Neuronal stem cell (in vitro differentiated cells): ENCODE measurements at regions not wholly inside any gene's neighbourhood (a gene's known extent, or its start where the extent isn't known, plus 50 kb on each side); places are given as distances from the start of the nearest gene placed in this dataset.

Experiments
- DNase-seq: peaks from one replicate; pipeline ENCODE4 v3.0.0-alpha.2; 2013; ENCODE audit warnings: low spot score
- H2AFZ ChIP-seq: one replicate; pipeline ENCODE4 v1.6.1; 2013; ENCODE audit warnings: mild to moderate bottlenecking, low read length, inconsistent platforms
- H2AK5ac ChIP-seq: 2 replicates; pipeline ENCODE4 v1.6.1; 2013; ENCODE audit warnings: low read depth, mild to moderate bottlenecking, inconsistent platforms, low read length, moderate library complexity, mixed read lengths
- H2BK120ac ChIP-seq: 2 replicates; pipeline ENCODE4 v1.6.1; 2013; ENCODE audit warnings: low read depth, mild to moderate bottlenecking, inconsistent platforms, low read length, moderate library complexity, mixed read lengths
- H2BK12ac ChIP-seq: one replicate; pipeline ENCODE4 v1.6.1; 2013; ENCODE audit warnings: low read length, inconsistent platforms
- H2BK15ac ChIP-seq: 2 replicates; pipeline ENCODE4 v1.6.1; 2013; ENCODE audit warnings: mild to moderate bottlenecking, low read length, inconsistent platforms, mixed read lengths
- H2BK5ac ChIP-seq: one replicate; pipeline ENCODE4 v1.6.1; 2013; ENCODE audit warnings: inconsistent platforms, mild to moderate bottlenecking, low read length, moderate library complexity
- H3K14ac ChIP-seq: one replicate; pipeline ENCODE4 v1.6.1; 2013; ENCODE audit warnings: low read length, inconsistent platforms
- H3K18ac ChIP-seq: 2 replicates; pipeline ENCODE4 v1.6.1; 2013; ENCODE audit warnings: low read length, inconsistent platforms
- H3K23ac ChIP-seq: 2 replicates; pipeline ENCODE4 v1.6.1; 2013; ENCODE audit warnings: low read depth, mild to moderate bottlenecking, mixed read lengths, low read length, inconsistent platforms; ENCODE audit not compliant: poor library complexity
- H3K27ac ChIP-seq: replicated peaks from 3 replicates; pipeline ENCODE4 v1.5.1; 2013; ENCODE audit warnings: low read length, inconsistent platforms
- H3K27me3 ChIP-seq, 3 experiments: 2 replicates each; pipeline ENCODE4 v1.6.1; 2013; ENCODE audit warnings: low read length in 3 of 3, mild to moderate bottlenecking in 2 of 3, inconsistent platforms in 1 of 3, low read depth in 1 of 3, mixed read lengths in 1 of 3, moderate library complexity in 1 of 3; ENCODE audit not compliant: control insufficient read depth in 3 of 3, insufficient read depth in 3 of 3
- H3K36me3 ChIP-seq, 2 donors: replicated peaks in 1 of 2; 2 replicates each; pipeline ENCODE4 v1.6.1; 2013; ENCODE audit warnings: low read length in 2 of 2; ENCODE audit not compliant: control insufficient read depth in 2 of 2, insufficient read depth in 2 of 2
- H3K4ac ChIP-seq: 2 replicates; pipeline ENCODE4 v1.6.1; 2013; ENCODE audit warnings: inconsistent platforms, mild to moderate bottlenecking, low read length, moderate library complexity
- H3K4me1 ChIP-seq, 2 donors: 1 replicate in 1 of 2; 2 replicates in 1 of 2; pipeline ENCODE4 v1.6.1; 2013; ENCODE audit warnings: low read length in 2 of 2, low read depth in 1 of 2; ENCODE audit not compliant: control insufficient read depth in 2 of 2, insufficient read depth in 1 of 2
- H3K4me2 ChIP-seq: one replicate; pipeline ENCODE4 v1.6.1; 2013; ENCODE audit warnings: mild to moderate bottlenecking, low read length, inconsistent platforms; ENCODE audit not compliant: insufficient read depth, poor library complexity, severe bottlenecking
- H3K4me3 ChIP-seq, 2 donors: 2 replicates each; pipeline ENCODE4 v1.5.1; 2013; ENCODE audit warnings: low read length in 2 of 2, mild to moderate bottlenecking in 2 of 2, inconsistent platforms in 1 of 2, moderate library complexity in 1 of 2
- H3K79me1 ChIP-seq: one replicate; pipeline ENCODE4 v1.6.1; 2013; ENCODE audit warnings: low read depth, mild to moderate bottlenecking, inconsistent platforms, low read length, moderate library complexity
- H3K9ac ChIP-seq: one replicate; pipeline ENCODE4 v1.6.1; 2013; ENCODE audit warnings: mild to moderate bottlenecking, low read depth, low read length, inconsistent platforms; ENCODE audit not compliant: poor library complexity
- H3K9me3 ChIP-seq, 2 donors: replicated peaks in 1 of 2; 2 replicates each; pipeline versions ENCODE3 to v1.6.1; 2013; ENCODE audit warnings: low read length in 2 of 2, mild to moderate bottlenecking in 2 of 2, inconsistent platforms in 1 of 2, low read depth in 1 of 2, mixed read lengths in 1 of 2, moderate library complexity in 1 of 2; ENCODE audit not compliant: control insufficient read depth in 2 of 2, insufficient read depth in 1 of 2
- H4K8ac ChIP-seq: one replicate; pipeline ENCODE4 v1.6.1; 2013; ENCODE audit warnings: low read depth, mild to moderate bottlenecking, inconsistent platforms, low read length, moderate library complexity
- H4K91ac ChIP-seq: one replicate; pipeline ENCODE4 v1.6.1; 2013; ENCODE audit warnings: low read length, low read depth, mild to moderate bottlenecking, inconsistent platforms; ENCODE audit not compliant: poor library complexity
- WGBS, 2 donors: extraction: QIAGEN DNeasy Blood & Tissue Kit; methylation state at CpG; one replicate each; pipeline ENCODE4 v1.1.7; 2013; ENCODE audit warnings: missing lambda C conversion rate in 2 of 2, mixed read lengths in 1 of 2; ENCODE audit not compliant: insufficient read length in 2 of 2, insufficient replicate concordance in 1 of 2; ENCODE audit errors: extremely low coverage in 2 of 2; 5-methylcytosine and 5-hydroxymethylcytosine counted together

- peaks cover 0 to 15% (median 0%) of the 10 kb centered on the region in 3 experiments for H3K27me3 ChIP-seq
- WGBS, 2 donors: no CpG with 5 or more reads among the region's 3 CpGs
- H2AK5ac ChIP-seq: no peak overlapping the region
- no peak overlapping the region for H3K4me2 ChIP-seq
- H3K27ac ChIP-seq: no peak overlapping the region
- H2BK12ac ChIP-seq: no peak overlapping the region
- no peak overlapping the region for H3K14ac ChIP-seq
- H3K4me3 ChIP-seq: no peak overlapping the region
- no peaks in the 10 kb centered on the region for H3K79me1 ChIP-seq
- no peak overlapping the region for H3K4ac ChIP-seq
- no peak overlapping the region for H3K23ac ChIP-seq
- H2AFZ ChIP-seq: no peak overlapping the region
- H4K91ac ChIP-seq: no peak overlapping the region
- no peaks in the 10 kb centered on the region for H3K9me3 ChIP-seq
- no peak for DNase-seq
- H2BK120ac ChIP-seq: no peak overlapping the region
- H3K4me1 ChIP-seq: peaks cover 0 to 4% of the 10 kb centered on the region in 2 donors
- H3K36me3 ChIP-seq: no peaks in the 10 kb centered on the region
- no peak overlapping the region for H2BK5ac ChIP-seq
- H3K18ac ChIP-seq: no peak overlapping the region
- H2BK15ac ChIP-seq: no peak overlapping the region
- no peak overlapping the region for H4K8ac ChIP-seq
- no peak overlapping the region for H3K9ac ChIP-seq
These were observed 393.8 kb downstream of the TNS3 start for GRCh38 chr7:47188136-47188535.

GRCh38 chr7:47186316-47186715, 395.6 kb downstream of the TNS3 start:
- Histone ChIP-seq H3K18ac (no peak overlapping the region), H2AK5ac (no peak overlapping the region), H3K4me1 (peaks cover 0 to 4% of the 10 kb centered on the region in 2 donors), H3K4me3 (no peak overlapping the region), H2BK120ac (no peak overlapping the region), H2BK12ac (no peak overlapping the region), H3K9me3 (no peaks in the 10 kb centered on the region), H3K27ac (no peak overlapping the region), H2AFZ (no peak overlapping the region), H3K14ac (no peak overlapping the region), H3K23ac (no peak overlapping the region), H3K9ac (no peak overlapping the region), H3K36me3 (no peaks in the 10 kb centered on the region), H3K79me1 (no peaks in the 10 kb centered on the region), H3K4ac (no peak overlapping the region), H2BK5ac (no peak overlapping the region), H4K8ac (peak overlapping the region; percentile 76), H2BK15ac (no peak overlapping the region), H3K27me3 (peaks cover 0 to 12% (median 0%) of the 10 kb centered on the region in 3 experiments), H4K91ac (no peak overlapping the region), H3K4me2 (no peak overlapping the region)
- WGBS, 2 donors: no CpG with 5 or more reads among the region's 5 CpGs
- DNase-seq: no peak

- H2BK12ac ChIP-seq: no peak overlapping the region
- no peaks in the 10 kb centered on the region for H3K36me3 ChIP-seq
- H4K8ac ChIP-seq: peak overlapping the region; percentile 76
- no peaks in the 10 kb centered on the region for H3K9me3 ChIP-seq
- H4K91ac ChIP-seq: no peak overlapping the region
- H3K4me2 ChIP-seq: no peak overlapping the region
- H3K27ac ChIP-seq: no peak overlapping the region
- H2BK15ac ChIP-seq: no peak overlapping the region
- H3K4me3 ChIP-seq: no peak overlapping the region
- no peak overlapping the region for H2BK5ac ChIP-seq
- DNase-seq: no peak
- no peak overlapping the region for H2AFZ ChIP-seq
- no peak overlapping the region for H3K14ac ChIP-seq
- H3K23ac ChIP-seq: no peak overlapping the region
- H3K9ac ChIP-seq: no peak overlapping the region
- H3K27me3 ChIP-seq: peaks cover 0 to 12% (median 0%) of the 10 kb centered on the region in 3 experiments
- no peak overlapping the region for H2BK120ac ChIP-seq
- peaks cover 0 to 4% of the 10 kb centered on the region in 2 donors for H3K4me1 ChIP-seq
- no CpG with 5 or more reads among the region's 7 CpGs for WGBS, 2 donors
- no peak overlapping the region for H3K4ac ChIP-seq
- no peak overlapping the region for H2AK5ac ChIP-seq
- no peaks in the 10 kb centered on the region for H3K79me1 ChIP-seq
- H3K18ac ChIP-seq: no peak overlapping the region
These were observed 396.1 kb downstream of the TNS3 start for GRCh38 chr7:47185839-47186238.

- no peaks in the 10 kb centered on the region for H3K36me3 ChIP-seq
- H4K8ac ChIP-seq: no peak overlapping the region
- no peak for DNase-seq
- H2BK12ac ChIP-seq: no peak overlapping the region
- H3K4me1 ChIP-seq: no peaks in the 10 kb centered on the region
- H2BK5ac ChIP-seq: no peak overlapping the region
- H3K9me3 ChIP-seq: no peaks in the 10 kb centered on the region
- H3K18ac ChIP-seq: no peak overlapping the region
- no CpG with 5 or more reads among the region's 3 CpGs for WGBS, 2 donors
- H2BK15ac ChIP-seq: no peak overlapping the region
- H3K27ac ChIP-seq: no peak overlapping the region
- H2BK120ac ChIP-seq: no peak overlapping the region
- no peak overlapping the region for H3K4me3 ChIP-seq
- H3K14ac ChIP-seq: no peak overlapping the region
- peaks cover 0 to 10% (median 0%) of the 10 kb centered on the region in 3 experiments for H3K27me3 ChIP-seq
- no peak overlapping the region for H2AK5ac ChIP-seq
- H3K4ac ChIP-seq: no peak overlapping the region
- H3K9ac ChIP-seq: no peak overlapping the region
- no peak overlapping the region for H4K91ac ChIP-seq
- H3K4me2 ChIP-seq: no peak overlapping the region
- no peak overlapping the region for H3K23ac ChIP-seq
- no peaks in the 10 kb centered on the region for H3K79me1 ChIP-seq
- H2AFZ ChIP-seq: no peak overlapping the region
These were observed 396.7 kb downstream of the TNS3 start for GRCh38 chr7:47185170-47185569.
